Pancreas (tissue), 10 donors: ENCODE measurements at regions not wholly inside any gene's neighbourhood (a gene's known extent, or its start where the extent isn't known, plus 50 kb on each side); places are given as distances from the start of the nearest gene placed in this dataset.

ENCODE experiments used
- ATAC-seq, 4 donors: fragments of 200-7000 bp; cut with Tn5 transposase; one replicate each; pipeline versions ENCODE4 v1.8.0 to v1.9.1; 2020; ENCODE audit warnings: mild to moderate bottlenecking in 4 of 4, moderate library complexity in 4 of 4
- DNase-seq, 6 donors: peaks; one replicate each; pipeline ENCODE4 v3.0.0-alpha.2; 2020
- FAIRE-seq: peaks from 2 replicates; lab custom pipeline; 2012; peaks lifted over from hg19 to GRCh38; lab: Jason Lieb, UNC
- H3K27ac ChIP-seq, 4 donors: fragments of 200-600 bp; sonication (generic); 1 replicate in 3 of 4; 2 replicates in 1 of 4; pipeline versions ENCODE4 v1.5.0 to v1.8.0; 2020
- H3K27me3 ChIP-seq, 4 donors: fragments of 200-600 bp; one replicate each; pipeline ENCODE4 v1.8.0; 2021
- H3K36me3 ChIP-seq, 3 donors: fragments of 200-600 bp; sonication (generic) in 1 of 3; one replicate each; pipeline versions ENCODE4 v1.5.0 to v1.8.0; 2020 to 2021
- H3K4me1 ChIP-seq, 3 donors: fragments of 200-600 bp; one replicate each; pipeline ENCODE4 v1.8.0; 2021
- H3K4me3 ChIP-seq, 4 donors: fragments of 200-600 bp; sonication (generic) in 2 of 4; one replicate each; pipeline versions ENCODE4 v1.5.0 to v1.8.0; 2020 to 2021
- H3K9me3 ChIP-seq, 4 donors: fragments of 200-600 bp; one replicate each; pipeline ENCODE4 v1.8.0; 2021
- WGBS, 2 donors: extraction: QIAGEN DNeasy Blood & Tissue Kit; methylation state at CpG; one replicate each; pipeline ENCODE4 v1.1.7; 2013; 5-methylcytosine and 5-hydroxymethylcytosine counted together
- intact Hi-C, 3 donors: fragments of 100-400 bp; cut with DNase I; formaldehyde crosslinking; loops; one replicate each; pipeline versions ENCODE4 v1.11.1 to v1.14.2; 2022
- TF ChIP-seq, protein P1 (sequence below), 4 donors: fragments of 200-600 bp; sonication (generic) in 3 of 4; IDR thresholded peaks; one replicate each; pipeline versions ENCODE4 v1.5.0 to v1.8.0; 2021; ENCODE audit warnings: antibody characterized with exemption in 4 of 4
- donor health status: healthy with polysubstance abuse.
- donor health status: DM: no; HTN: no; CAD: no; lungs with moderate emphysema.
- donor health status: DM: no; HTN: no; CAD: no.
- donor health status: control.
- donor health status: control.
- donor health status: Bipolar disorder and iron deficiency.
- donor health status: DM: yes; HTN: yes; CAD: no.
- donor health status: DM: no; HTN: no; CAD: no.
- donor health status: DM: no; HTN: no; CAD: no.
- donor health status: DM: yes; HTN: yes; CAD: no.

GRCh38 chr12:94707892-94708291, 57.5 kb upstream of the TMCC3 start:
- ATAC-seq, result no peak

DNA sequence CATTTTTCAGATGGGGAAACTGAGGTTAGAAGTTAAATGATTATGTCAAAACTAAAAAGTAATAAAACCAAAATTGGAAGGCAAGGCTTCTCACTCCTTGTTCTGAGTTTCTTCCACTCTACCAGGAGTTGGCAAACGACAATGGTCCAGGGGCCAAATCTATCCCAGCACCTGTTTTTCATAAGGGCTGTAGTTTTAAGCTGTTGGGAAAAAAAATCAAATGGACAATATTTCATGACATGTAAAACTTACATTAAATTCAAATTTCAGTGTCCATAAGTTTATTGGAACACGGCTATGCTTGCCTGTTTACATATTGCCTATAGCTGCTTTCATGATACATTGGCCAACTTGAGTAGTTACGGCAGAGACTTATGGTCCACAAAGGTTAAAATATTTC, 56.7 kb upstream of the TMCC3 start:
- intact Hi-C loops, result no loop called here
- WGBS, 2 donors, result 86 to 93% methylated on average over 3 of the region's 3 CpGs
- no peak for FAIRE-seq

More at GRCh38 chr12:94707892-94708291, 57.5 kb upstream of the TMCC3 start:
- Histone ChIP-seq H3K4me3 (no peak overlapping the region), H3K9me3 (no peaks in the 10 kb centered on the region), H3K36me3 (no peaks in the 10 kb centered on the region), H3K27ac (no peak overlapping the region), H3K4me1 (peaks cover 3 to 11% (median 5%) of the 10 kb centered on the region in 3 donors), H3K27me3 (peaks cover 0 to 3% (median 0%) of the 10 kb centered on the region in 4 donors)
- intact Hi-C loops, result no loop called here
- TF ChIP-seq, protein P1, sequence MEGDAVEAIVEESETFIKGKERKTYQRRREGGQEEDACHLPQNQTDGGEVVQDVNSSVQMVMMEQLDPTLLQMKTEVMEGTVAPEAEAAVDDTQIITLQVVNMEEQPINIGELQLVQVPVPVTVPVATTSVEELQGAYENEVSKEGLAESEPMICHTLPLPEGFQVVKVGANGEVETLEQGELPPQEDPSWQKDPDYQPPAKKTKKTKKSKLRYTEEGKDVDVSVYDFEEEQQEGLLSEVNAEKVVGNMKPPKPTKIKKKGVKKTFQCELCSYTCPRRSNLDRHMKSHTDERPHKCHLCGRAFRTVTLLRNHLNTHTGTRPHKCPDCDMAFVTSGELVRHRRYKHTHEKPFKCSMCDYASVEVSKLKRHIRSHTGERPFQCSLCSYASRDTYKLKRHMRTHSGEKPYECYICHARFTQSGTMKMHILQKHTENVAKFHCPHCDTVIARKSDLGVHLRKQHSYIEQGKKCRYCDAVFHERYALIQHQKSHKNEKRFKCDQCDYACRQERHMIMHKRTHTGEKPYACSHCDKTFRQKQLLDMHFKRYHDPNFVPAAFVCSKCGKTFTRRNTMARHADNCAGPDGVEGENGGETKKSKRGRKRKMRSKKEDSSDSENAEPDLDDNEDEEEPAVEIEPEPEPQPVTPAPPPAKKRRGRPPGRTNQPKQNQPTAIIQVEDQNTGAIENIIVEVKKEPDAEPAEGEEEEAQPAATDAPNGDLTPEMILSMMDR (IDR thresholded peaks at IDR 0.05), result no peak
- FAIRE-seq (peak; percentile 45), DNase-seq (no peak)
- WGBS, 2 donors, result 56 to 62% methylated on average over 9 of the region's 9 CpGs

GRCh38 chr12:94706250-94706661, 55.9 kb upstream of the TMCC3 start:
- TF ChIP-seq, protein P1 (IDR thresholded peaks at IDR 0.05), result no peak
- H3K9me3 ChIP-seq, result no peaks in the 10 kb centered on the region
- peaks cover 3 to 11% (median 5%) of the 10 kb centered on the region in 3 donors for H3K4me1 ChIP-seq
- 50 to 58% methylated on average over 4 of the region's 4 CpGs for WGBS, 2 donors
- ATAC-seq, result no peak
- FAIRE-seq, result no peak
- H3K27ac ChIP-seq, result no peak overlapping the region
- intact Hi-C loops, result no loop called here
- no peak for DNase-seq
- H3K36me3 ChIP-seq, result no peaks in the 10 kb centered on the region
- H3K27me3 ChIP-seq, result peaks cover 0 to 3% (median 0%) of the 10 kb centered on the region in 4 donors
- H3K4me3 ChIP-seq, result no peak overlapping the region

More for the DNA sequence above, 56.7 kb upstream of the TMCC3 start:
- DNase-seq, result no peak
- Histone ChIP-seq H3K4me3 (no peak overlapping the region), H3K27ac (no peak overlapping the region), H3K36me3 (no peaks in the 10 kb centered on the region), H3K9me3 (no peaks in the 10 kb centered on the region), H3K4me1 (peaks cover 3 to 11% (median 5%) of the 10 kb centered on the region in 3 donors), H3K27me3 (peaks cover 0 to 3% (median 0%) of the 10 kb centered on the region in 4 donors)
- ATAC-seq, result no peak
- TF ChIP-seq, protein P1 (IDR thresholded peaks at IDR 0.05), result no peak

GRCh38 chr12:94705676-94706075, 55.3 kb upstream of the TMCC3 start:
- Histone ChIP-seq H3K4me3 (no peak overlapping the region), H3K4me1 (peaks cover 3 to 11% (median 5%) of the 10 kb centered on the region in 3 donors), H3K36me3 (no peaks in the 10 kb centered on the region), H3K27ac (no peak overlapping the region), H3K9me3 (no peaks in the 10 kb centered on the region), H3K27me3 (peaks cover 0 to 3% (median 0%) of the 10 kb centered on the region in 4 donors)
- DNase-seq (no peak), FAIRE-seq (no peak), ATAC-seq (no peak)
- 93 to 96% methylated on average over 4 of the region's 4 CpGs for WGBS, 2 donors
- TF ChIP-seq, protein P1 (IDR thresholded peaks at IDR 0.05), result no peak
- intact Hi-C loops, result no loop called here

- DNase-seq (peak in 2 of 6 donors; percentile 23 to 28), ATAC-seq (peak; percentile 80 to 98 (median 94)), FAIRE-seq (no peak)
- 46 to 47% methylated on average over 9 of the region's 9 CpGs for WGBS, 2 donors
- peaks cover 3 to 11% (median 5%) of the 10 kb centered on the region in 3 donors for H3K4me1 ChIP-seq
- no peak overlapping the region for H3K4me3 ChIP-seq
- no peaks in the 10 kb centered on the region for H3K27me3 ChIP-seq
- H3K9me3 ChIP-seq, result no peaks in the 10 kb centered on the region
- TF ChIP-seq, protein P1 (IDR thresholded peaks at IDR 0.05), result no peak
- no peaks in the 10 kb centered on the region for H3K36me3 ChIP-seq
- H3K27ac ChIP-seq, result no peak overlapping the region
- intact Hi-C loops, result no loop called here
These were observed 54.3 kb upstream of the TMCC3 start for GRCh38 chr12:94704452-94705306.
